Keratinocyte (primary cell): ENCODE measurements at regions not wholly inside any gene's neighbourhood (a gene's known extent, or its start where the extent isn't known, plus 50 kb on each side); places are given as distances from the start of the nearest gene placed in this dataset.

Experiments
- EZH2 ChIP-seq: IDR thresholded peaks from one replicate; pipeline ENCODE4 v1.6.1; 2012; ENCODE audit warnings: inconsistent platforms, mild to moderate bottlenecking, low read length, moderate library complexity
- TF ChIP-seq, protein P1 (sequence below), 3 experiments: IDR thresholded peaks in 1 of 3; conservative IDR thresholded peaks in 1 of 3; optimal IDR thresholded peaks in 1 of 3; 2 replicates in 2 of 3; 3 replicates in 1 of 3; pipeline versions ENCODE3 to v1.5.1; 2011; ENCODE audit warnings: low read length in 3 of 3, mild to moderate bottlenecking in 3 of 3, moderate library complexity in 2 of 3, control low read depth in 1 of 3, inconsistent platforms in 1 of 3; ENCODE audit not compliant: insufficient read depth in 2 of 3; ENCODE audit errors: extremely low read depth in 1 of 3

DNA sequence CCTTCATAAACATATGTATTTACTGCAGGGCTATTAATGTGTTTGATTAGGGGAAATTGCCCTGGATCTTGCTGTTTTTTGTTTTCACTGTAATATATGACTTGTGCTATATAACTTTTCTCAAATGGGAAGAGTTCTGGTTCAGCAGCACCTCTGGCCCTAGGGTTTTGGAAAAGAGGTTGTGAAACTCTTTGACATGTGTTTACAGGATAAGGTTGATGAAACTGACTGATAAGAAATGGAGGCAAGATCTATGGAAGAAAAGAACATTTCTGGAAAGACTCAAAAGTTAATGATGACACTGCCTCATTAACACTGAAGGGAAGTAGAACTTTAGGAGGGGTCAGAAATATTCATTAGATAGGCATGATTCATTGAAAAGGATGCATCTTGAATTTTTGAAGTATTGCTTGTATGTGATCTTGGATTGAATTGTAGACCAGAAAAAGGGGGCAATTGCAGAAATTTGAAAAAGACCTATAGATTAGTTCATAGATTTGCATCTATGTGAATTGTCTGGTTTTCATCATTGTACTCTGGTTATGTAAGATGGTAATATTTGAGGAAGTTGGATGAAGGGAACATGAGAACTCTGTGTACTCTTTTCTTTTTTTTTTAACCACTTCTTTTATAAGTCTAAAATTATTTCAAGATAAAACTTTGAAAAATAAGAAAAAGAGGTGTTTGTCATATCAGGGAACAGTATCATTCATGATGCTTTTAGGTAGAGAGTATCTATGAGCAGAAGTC lies 54.0 kb downstream of the UTRN start:
- TF ChIP-seq, protein P1, sequence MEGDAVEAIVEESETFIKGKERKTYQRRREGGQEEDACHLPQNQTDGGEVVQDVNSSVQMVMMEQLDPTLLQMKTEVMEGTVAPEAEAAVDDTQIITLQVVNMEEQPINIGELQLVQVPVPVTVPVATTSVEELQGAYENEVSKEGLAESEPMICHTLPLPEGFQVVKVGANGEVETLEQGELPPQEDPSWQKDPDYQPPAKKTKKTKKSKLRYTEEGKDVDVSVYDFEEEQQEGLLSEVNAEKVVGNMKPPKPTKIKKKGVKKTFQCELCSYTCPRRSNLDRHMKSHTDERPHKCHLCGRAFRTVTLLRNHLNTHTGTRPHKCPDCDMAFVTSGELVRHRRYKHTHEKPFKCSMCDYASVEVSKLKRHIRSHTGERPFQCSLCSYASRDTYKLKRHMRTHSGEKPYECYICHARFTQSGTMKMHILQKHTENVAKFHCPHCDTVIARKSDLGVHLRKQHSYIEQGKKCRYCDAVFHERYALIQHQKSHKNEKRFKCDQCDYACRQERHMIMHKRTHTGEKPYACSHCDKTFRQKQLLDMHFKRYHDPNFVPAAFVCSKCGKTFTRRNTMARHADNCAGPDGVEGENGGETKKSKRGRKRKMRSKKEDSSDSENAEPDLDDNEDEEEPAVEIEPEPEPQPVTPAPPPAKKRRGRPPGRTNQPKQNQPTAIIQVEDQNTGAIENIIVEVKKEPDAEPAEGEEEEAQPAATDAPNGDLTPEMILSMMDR (optimal IDR thresholded peaks at IDR 0.05 in 1 of 3, IDR thresholded peaks at IDR 0.05 in 1 of 3, conservative IDR thresholded peaks at IDR 0.05 in 1 of 3; ENCODE audit: extremely low read depth in 1 of 3, insufficient read depth in 2 of 3, low read length in 3 of 3), result no peak
- TF ChIP-seq EZH2, result no peak
